PC-9 (cell line): ENCODE measurements at regions not wholly inside any gene's neighbourhood (a gene's known extent, or its start where the extent isn't known, plus 50 kb on each side); places are given as distances from the start of the nearest gene placed in this dataset.
"Not testable (repeated sequence)": the region's sequence is repeated elsewhere in the genome, so short reads cannot be mapped to it uniquely, and the experiment has no call there.

Experiments
- BruUV-seq: library from RNA; stranded (reverse); fragments of 400-500 nt; replicated peaks from 2 replicates; lab custom pipeline; 2021; lab: Mats Ljungman, UMichigan
- CTCF ChIA-PET: fragments of 300-600 bp; sonication (Branson Sonifier 250); formaldehyde crosslinking; loops from one replicate; lab custom pipeline; 2022; ENCODE audit warnings: antibody characterized with exemption; lab: Charles Lee
- POLR2A ChIA-PET: fragments of 300-600 bp; sonication (Branson Sonifier 250); formaldehyde crosslinking; loops from one replicate; lab custom pipeline; 2022; ENCODE audit warnings: antibody characterized with exemption; ENCODE audit not compliant: unreplicated experiment; lab: Charles Lee
- DNase-seq, 2 experiments: peaks; one replicate each; pipeline versions ENCODE4 v3.0.0 to v3.0.0-alpha.2; 2015 to 2022; ENCODE audit warnings: mixed read lengths in 1 of 2
- H2AFZ ChIP-seq: fragments of 200-600 bp; sonication (generic); 2 replicates; pipeline ENCODE4 v1.8.1; 2017; ENCODE audit warnings: antibody characterized with exemption
- H3F3A ChIP-seq: fragments of 200-600 bp; sonication (generic); 2 replicates; pipeline ENCODE4 v1.8.1; 2017; ENCODE audit warnings: antibody characterized with exemption, mild to moderate bottlenecking, low read depth; ENCODE audit not compliant: insufficient read depth
- H3K27ac ChIP-seq: fragments of 200-600 bp; sonication (generic); 2 replicates; pipeline ENCODE4 v1.6.1; 2016; ENCODE audit warnings: mixed run types
- H3K27me3 ChIP-seq: fragments of 200-600 bp; sonication (generic); 2 replicates; pipeline ENCODE4 v1.6.1; 2016; ENCODE audit warnings: low read depth, mixed run types; ENCODE audit not compliant: insufficient read depth
- H3K36me3 ChIP-seq: fragments of 200-600 bp; sonication (generic); 2 replicates; pipeline ENCODE4 v1.6.1; 2016; ENCODE audit warnings: low read depth, mixed run types
- H3K4me1 ChIP-seq: fragments of 200-600 bp; sonication (generic); replicated peaks from 2 replicates; pipeline ENCODE4 v1.6.1; 2016; ENCODE audit warnings: mixed run types; ENCODE audit not compliant: insufficient read depth
- H3K4me2 ChIP-seq: fragments of 200-600 bp; sonication (generic); 2 replicates; pipeline ENCODE4 v1.6.1; 2017; ENCODE audit warnings: mixed run types
- H3K4me3 ChIP-seq: fragments of 200-600 bp; sonication (generic); 2 replicates; pipeline ENCODE4 v1.6.1; 2016; ENCODE audit warnings: mixed run types
- H3K79me2 ChIP-seq: fragments of 200-600 bp; sonication (generic); 2 replicates; pipeline ENCODE4 v1.6.1; 2017; ENCODE audit warnings: low read depth, mixed run types
- H3K9me2 ChIP-seq: fragments of 200-600 bp; sonication (generic); 2 replicates; pipeline ENCODE4 v1.8.1; 2017; ENCODE audit warnings: mild to moderate bottlenecking; ENCODE audit not compliant: insufficient read depth
- H3K9me3 ChIP-seq: fragments of 200-600 bp; sonication (generic); 2 replicates; pipeline ENCODE4 v1.8.1; 2016; ENCODE audit warnings: low read depth; ENCODE audit not compliant: insufficient read depth
- H4K20me1 ChIP-seq: fragments of 200-600 bp; sonication (generic); 2 replicates; pipeline ENCODE4 v1.8.1; 2017; ENCODE audit not compliant: insufficient read depth
- CTCF ChIP-seq: fragments of 200-600 bp; sonication (generic); conservative IDR thresholded peaks from 2 replicates; pipeline ENCODE4 v1.6.1; 2017; ENCODE audit warnings: mixed run types, antibody characterized with exemption, mild to moderate bottlenecking, moderate library complexity
- EZH2 ChIP-seq: fragments of 200-600 bp; sonication (generic); IDR thresholded peaks from 2 replicates; pipeline ENCODE4 v1.8.0; 2017; ENCODE audit warnings: antibody characterized with exemption, low read depth
- intact Hi-C: fragments of 100-400 bp; cut with micrococcal nuclease; formaldehyde crosslinking; loops from one replicate; pipeline ENCODE4 v1.10.0; 2022; ENCODE audit not compliant: unreplicated experiment

- no peak overlapping the region for H3K27ac ChIP-seq
- no peaks in the 10 kb centered on the region for H3F3A ChIP-seq
- no peak overlapping the region for H3K4me2 ChIP-seq
- intact Hi-C loops = no loop called here
- BruUV-seq = no TSS peak
- no peaks in the 10 kb centered on the region; the same call in 1 of the 2 replicates for H4K20me1 ChIP-seq
- POLR2A ChIA-PET = no interaction called here
- H3K4me3 ChIP-seq = no peak overlapping the region
- H2AFZ ChIP-seq = no peak overlapping the region
- no peaks in the 10 kb centered on the region for H3K9me2 ChIP-seq
- H3K79me2 ChIP-seq = no peaks in the 10 kb centered on the region
- H3K4me1 ChIP-seq = no peaks in the 10 kb centered on the region
- H3K27me3 ChIP-seq = peaks cover 90% of the 10 kb centered on the region
- no peak for DNase-seq
- H3K9me3 ChIP-seq = no peaks in the 10 kb centered on the region
- TF ChIP-seq CTCF = no peak
- no peak for TF ChIP-seq EZH2
- no peaks in the 10 kb centered on the region for H3K36me3 ChIP-seq
- CTCF ChIA-PET = no interaction called here
Measured at GRCh38 chr22:49006207-49007012, 821.3 kb downstream of the BRD1 start.

- Histone ChIP-seq H3K27ac (no peak overlapping the region), H3K79me2 (no peaks in the 10 kb centered on the region), H3K36me3 (no peaks in the 10 kb centered on the region), H3F3A (no peaks in the 10 kb centered on the region), H4K20me1 (no peaks in the 10 kb centered on the region; the same call in 1 of the 2 replicates), H2AFZ (no peak overlapping the region), H3K27me3 (peaks cover 90% of the 10 kb centered on the region), H3K4me2 (no peak overlapping the region), H3K9me3 (no peaks in the 10 kb centered on the region), H3K4me3 (no peak overlapping the region), H3K4me1 (no peaks in the 10 kb centered on the region), H3K9me2 (no peaks in the 10 kb centered on the region)
- POLR2A ChIA-PET = no interaction called here
- CTCF ChIA-PET = no interaction called here
- intact Hi-C loops = no loop called here
- no peak for TF ChIP-seq EZH2
- no peak for DNase-seq
- BruUV-seq = no TSS peak
Measured at GRCh38 chr22:49005557-49005956, 822.1 kb downstream of the BRD1 start.

GRCh38 chr22:49004484-49005399 lies 822.9 kb downstream of the BRD1 start:
- POLR2A ChIA-PET = no interaction called here
- no peak for DNase-seq
- Histone ChIP-seq H4K20me1 (no peaks in the 10 kb centered on the region; the same call in 1 of the 2 replicates), H3K27ac (no peak overlapping the region), H3F3A (no peaks in the 10 kb centered on the region), H3K36me3 (no peaks in the 10 kb centered on the region), H2AFZ (no peak overlapping the region), H3K9me3 (no peaks in the 10 kb centered on the region), H3K79me2 (no peaks in the 10 kb centered on the region), H3K4me3 (no peak overlapping the region), H3K9me2 (no peaks in the 10 kb centered on the region), H3K4me1 (no peaks in the 10 kb centered on the region), H3K4me2 (no peak overlapping the region), H3K27me3 (peaks cover 90% of the 10 kb centered on the region)
- CTCF ChIA-PET = no interaction called here
- intact Hi-C loops = no loop called here
- no peak for TF ChIP-seq EZH2
- no peak for TF ChIP-seq CTCF
- BruUV-seq = no TSS peak

- H3K4me1 ChIP-seq, H3F3A ChIP-seq, BruUV-seq, POLR2A ChIA-PET, H3K27ac ChIP-seq, CTCF ChIA-PET, H3K36me3 ChIP-seq, intact Hi-C loops, DNase-seq, H2AFZ ChIP-seq, H3K79me2 ChIP-seq, H4K20me1 ChIP-seq, H3K4me2 ChIP-seq, H3K9me2 ChIP-seq, H3K9me3 ChIP-seq, H3K4me3 ChIP-seq: not testable (repeated sequence)
- peaks cover 76% of the 10 kb centered on the region for H3K27me3 ChIP-seq
Measured at GRCh38 chr22:48997605-48998004, 830.1 kb downstream of the BRD1 start.
